DOHH2 (cell line): ENCODE measurements at regions not wholly inside any gene's neighbourhood (a gene's known extent, or its start where the extent isn't known, plus 50 kb on each side); places are given as distances from the start of the nearest gene placed in this dataset.
A peak's percentile ranks its signal among the peaks of the same experiment; 100 is the strongest.

Experiments used
- H3F3A ChIP-seq: fragments of 200-600 bp; sonication (generic), shearing (Covaris generic); 2 replicates; pipeline ENCODE4 v1.6.0; 2016; ENCODE audit warnings: antibody characterized with exemption, mild to moderate bottlenecking; ENCODE audit not compliant: control insufficient read depth, insufficient read depth
- H3K27ac ChIP-seq: fragments of 200-600 bp; sonication (generic); 2 replicates; pipeline ENCODE4 v1.5.1; 2014; ENCODE audit warnings: low read depth, mild to moderate bottlenecking, low read length, moderate library complexity
- H3K27me3 ChIP-seq: fragments of 200-600 bp; sonication (generic); 2 replicates; pipeline ENCODE4 v1.6.1; 2014; ENCODE audit warnings: mild to moderate bottlenecking, low read length, mixed read lengths; ENCODE audit not compliant: control insufficient read depth
- H3K36me3 ChIP-seq: fragments of 200-600 bp; sonication (generic); 2 replicates; pipeline ENCODE4 v1.6.1; 2014; ENCODE audit warnings: mild to moderate bottlenecking, low read length, moderate library complexity, mixed read lengths; ENCODE audit not compliant: control insufficient read depth
- H3K4me1 ChIP-seq: fragments of 200-600 bp; sonication (generic); 2 replicates; pipeline ENCODE4 v1.6.1; 2014; ENCODE audit warnings: mild to moderate bottlenecking, low read length, mixed read lengths; ENCODE audit not compliant: control insufficient read depth
- H3K4me2 ChIP-seq: fragments of 200-600 bp; sonication (generic); 2 replicates; pipeline ENCODE4 v1.6.0; 2014; ENCODE audit warnings: mild to moderate bottlenecking, low read length, moderate library complexity
- H3K4me3 ChIP-seq: fragments of 200-600 bp; sonication (generic); 2 replicates; pipeline ENCODE4 v1.5.1; 2014; ENCODE audit warnings: mild to moderate bottlenecking, low read length, mixed read lengths
- H3K79me2 ChIP-seq: fragments of 200-600 bp; sonication (generic); 2 replicates; pipeline ENCODE4 v1.6.1; 2014; ENCODE audit warnings: mild to moderate bottlenecking, low read length, mixed read lengths; ENCODE audit not compliant: control insufficient read depth
- H3K9me2 ChIP-seq: fragments of 200-600 bp; sonication (generic); replicated peaks from 2 replicates; pipeline ENCODE4 v1.6.1; 2014; ENCODE audit warnings: mild to moderate bottlenecking, low read length, mixed read lengths; ENCODE audit not compliant: control insufficient read depth
- H3K9me3 ChIP-seq: fragments of 200-600 bp; sonication (generic); 2 replicates; pipeline ENCODE4 v1.6.1; 2014; ENCODE audit warnings: antibody characterized with exemption, low read length, mixed read lengths; ENCODE audit not compliant: control insufficient read depth, insufficient read depth
- H4K20me1 ChIP-seq: fragments of 200-600 bp; sonication (generic); 2 replicates; pipeline ENCODE4 v1.6.0; 2014; ENCODE audit warnings: low read depth, mild to moderate bottlenecking, antibody characterized with exemption, low read length, moderate library complexity; ENCODE audit not compliant: control insufficient read depth, insufficient read depth
- EZH2phosphoT487 ChIP-seq: fragments of 200-600 bp; sonication (generic); IDR thresholded peaks from 2 replicates; pipeline ENCODE4 v1.6.1; 2017; ENCODE audit warnings: borderline replicate concordance, mild to moderate bottlenecking, antibody characterized with exemption, low read length, moderate library complexity, mixed read lengths
- TF ChIP-seq, protein P1 (sequence below): fragments of 200-600 bp; sonication (generic); IDR thresholded peaks from one replicate; pipeline ENCODE4 v1.5.1; 2014; ENCODE audit warnings: antibody characterized with exemption, mild to moderate bottlenecking, low read depth, low read length; ENCODE audit not compliant: poor library complexity, severe bottlenecking

DNA sequence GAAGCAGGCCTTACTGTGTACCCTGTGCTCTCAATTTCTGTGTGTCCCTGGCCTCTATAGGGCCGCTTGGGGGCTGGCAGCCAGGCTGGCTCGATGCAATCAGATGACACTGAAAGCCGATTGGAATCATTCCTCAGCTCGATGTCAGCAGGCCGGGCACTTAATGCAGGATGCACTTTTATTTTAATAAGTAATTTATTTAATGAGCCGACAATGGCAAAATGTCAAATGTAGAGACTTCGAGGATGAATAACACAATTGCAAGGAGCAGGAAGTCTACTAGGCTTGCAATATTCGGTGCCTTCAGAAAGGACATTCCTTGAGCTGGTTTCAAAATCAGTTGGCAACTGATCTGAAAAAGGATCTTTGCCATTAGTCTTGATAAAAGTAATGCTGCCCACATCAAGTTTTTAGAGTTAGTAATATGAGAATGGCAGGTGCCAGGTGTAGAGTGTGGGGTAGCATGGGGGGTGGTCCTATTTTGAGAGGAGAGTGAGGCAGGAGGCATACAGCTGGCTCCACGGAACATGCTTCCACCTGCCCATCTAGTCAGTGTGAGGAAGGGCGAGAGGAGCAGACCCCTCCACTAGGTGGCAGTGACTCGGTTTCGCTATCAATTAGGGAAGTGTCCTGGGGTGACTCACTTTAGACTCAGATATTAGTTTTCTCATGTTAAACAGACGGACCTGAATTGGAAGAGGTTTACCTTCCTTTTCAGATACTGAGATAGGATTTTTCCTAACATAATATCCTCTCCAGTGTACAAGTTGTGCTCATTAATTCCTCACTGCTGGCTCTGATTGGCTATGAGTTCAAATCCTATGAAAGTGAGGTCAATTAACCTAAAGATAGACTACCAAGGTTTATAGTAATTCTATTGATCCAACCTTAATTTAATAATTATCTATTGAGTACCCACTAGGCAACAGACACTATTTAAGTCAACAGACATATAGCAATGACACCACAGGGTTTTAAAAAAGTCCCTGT is 80.9 kb downstream of the NABP1 start:
- Histone ChIP-seq H3K9me2 (no peaks in the 10 kb centered on the region), H3K27ac (no peak overlapping the region), H4K20me1 (no peaks in the 10 kb centered on the region), H3F3A (no peaks in the 10 kb centered on the region), H3K9me3 (no peaks in the 10 kb centered on the region), H3K27me3 (peaks cover 10% of the 10 kb centered on the region; the same call in 1 of the 2 replicates), H3K36me3 (no peaks in the 10 kb centered on the region), H3K4me3 (no peak overlapping the region), H3K4me2 (no peak overlapping the region), H3K79me2 (no peaks in the 10 kb centered on the region), H3K4me1 (peaks cover 2% of the 10 kb centered on the region; the same call in 1 of the 2 replicates)
- no peak for TF ChIP-seq EZH2phosphoT487
- TF ChIP-seq, protein P1, sequence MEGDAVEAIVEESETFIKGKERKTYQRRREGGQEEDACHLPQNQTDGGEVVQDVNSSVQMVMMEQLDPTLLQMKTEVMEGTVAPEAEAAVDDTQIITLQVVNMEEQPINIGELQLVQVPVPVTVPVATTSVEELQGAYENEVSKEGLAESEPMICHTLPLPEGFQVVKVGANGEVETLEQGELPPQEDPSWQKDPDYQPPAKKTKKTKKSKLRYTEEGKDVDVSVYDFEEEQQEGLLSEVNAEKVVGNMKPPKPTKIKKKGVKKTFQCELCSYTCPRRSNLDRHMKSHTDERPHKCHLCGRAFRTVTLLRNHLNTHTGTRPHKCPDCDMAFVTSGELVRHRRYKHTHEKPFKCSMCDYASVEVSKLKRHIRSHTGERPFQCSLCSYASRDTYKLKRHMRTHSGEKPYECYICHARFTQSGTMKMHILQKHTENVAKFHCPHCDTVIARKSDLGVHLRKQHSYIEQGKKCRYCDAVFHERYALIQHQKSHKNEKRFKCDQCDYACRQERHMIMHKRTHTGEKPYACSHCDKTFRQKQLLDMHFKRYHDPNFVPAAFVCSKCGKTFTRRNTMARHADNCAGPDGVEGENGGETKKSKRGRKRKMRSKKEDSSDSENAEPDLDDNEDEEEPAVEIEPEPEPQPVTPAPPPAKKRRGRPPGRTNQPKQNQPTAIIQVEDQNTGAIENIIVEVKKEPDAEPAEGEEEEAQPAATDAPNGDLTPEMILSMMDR = peak; percentile 76

DNA sequence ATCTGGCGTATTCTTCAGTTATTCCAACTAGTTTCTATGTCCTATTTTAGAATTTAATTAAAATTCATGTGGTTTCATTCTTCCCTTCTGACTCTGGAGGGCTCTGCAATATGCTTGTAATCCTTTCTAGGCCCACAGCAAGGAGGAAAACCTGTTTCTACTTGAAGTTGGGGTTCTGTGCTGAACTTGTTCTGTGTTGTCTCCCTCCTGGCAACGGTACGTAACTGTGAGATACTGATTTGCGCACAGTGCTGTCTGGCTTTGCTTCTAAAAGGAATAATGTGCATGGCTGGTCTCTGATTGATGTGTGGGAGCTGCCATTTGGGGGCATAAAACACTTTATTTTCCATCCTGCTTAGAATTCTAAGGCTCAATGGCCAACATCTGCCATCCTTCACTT is 81.7 kb downstream of the NABP1 start:
- H3K36me3 ChIP-seq = no peaks in the 10 kb centered on the region
- peaks cover 2% of the 10 kb centered on the region; the same call in 1 of the 2 replicates for H3K4me1 ChIP-seq
- peaks cover 10% of the 10 kb centered on the region; the same call in 1 of the 2 replicates for H3K27me3 ChIP-seq
- H4K20me1 ChIP-seq = no peaks in the 10 kb centered on the region
- TF ChIP-seq, protein P1 = no peak
- no peaks in the 10 kb centered on the region for H3K79me2 ChIP-seq
- no peaks in the 10 kb centered on the region for H3F3A ChIP-seq
- H3K4me3 ChIP-seq = no peak overlapping the region
- no peaks in the 10 kb centered on the region for H3K9me2 ChIP-seq
- H3K4me2 ChIP-seq = no peak overlapping the region
- no peaks in the 10 kb centered on the region for H3K9me3 ChIP-seq
- no peak overlapping the region for H3K27ac ChIP-seq

DNA sequence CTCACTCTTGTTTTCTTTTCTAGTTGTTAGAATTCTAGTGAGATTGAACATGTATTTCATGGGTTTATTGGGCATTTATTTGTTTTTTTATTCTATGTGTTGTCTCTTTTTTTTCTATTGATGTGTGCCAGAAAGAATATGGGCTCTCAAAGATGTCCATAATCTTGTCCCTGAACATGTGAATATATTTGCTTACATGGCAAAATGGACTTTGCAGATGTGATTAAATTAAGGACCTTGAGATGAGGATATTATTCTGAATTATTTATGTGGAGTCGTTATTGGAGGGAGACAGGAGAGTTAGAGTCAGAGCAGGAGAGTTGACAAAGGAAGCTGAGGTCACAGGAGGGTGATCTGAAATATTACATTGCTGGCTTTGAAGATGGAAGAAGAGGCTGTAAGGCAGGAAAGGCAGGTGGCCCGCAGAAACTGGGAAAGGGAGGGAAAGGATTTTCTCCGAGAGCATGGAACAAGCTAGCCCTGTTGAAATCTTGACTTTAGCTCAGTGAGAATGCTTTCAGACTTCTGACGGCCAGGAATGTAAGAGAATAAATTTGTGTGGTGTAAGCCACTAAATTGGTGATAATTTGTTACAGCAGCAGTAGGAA is 82.8 kb downstream of the NABP1 start:
- H3F3A ChIP-seq = no peaks in the 10 kb centered on the region

More for the DNA sequence above, 82.8 kb downstream of the NABP1 start:
- Histone ChIP-seq H3K36me3 (no peaks in the 10 kb centered on the region), H3K4me3 (no peak overlapping the region), H3K4me1 (peaks cover 2% of the 10 kb centered on the region; the same call in 1 of the 2 replicates), H4K20me1 (no peaks in the 10 kb centered on the region), H3K27ac (no peak overlapping the region), H3K79me2 (no peaks in the 10 kb centered on the region), H3K27me3 (peaks cover 6% of the 10 kb centered on the region; the same call in 1 of the 2 replicates), H3K4me2 (no peak overlapping the region), H3K9me3 (no peaks in the 10 kb centered on the region), H3K9me2 (no peaks in the 10 kb centered on the region)
- TF ChIP-seq, protein P1 = no peak
- no peak for TF ChIP-seq EZH2phosphoT487
